Inflammatory macrophage (primary cell): ENCODE measurements at regions not wholly inside any gene's neighbourhood (a gene's known extent, or its start where the extent isn't known, plus 50 kb on each side); places are given as distances from the start of the nearest gene placed in this dataset.
"Not testable (repeated sequence)": the region's sequence is repeated elsewhere in the genome, so short reads cannot be mapped to it uniquely, and the experiment has no call there.

Experiments
- DNase-seq, 2 donors: peaks; one replicate each; pipeline ENCODE4 v3.0.0-alpha.2; 2020 to 2022

GRCh38 chr4:96993560-96993959 lies 1149.7 kb downstream of the STPG2 start:
- no peak for DNase-seq

GRCh38 chr4:97003715-97004114 lies 1139.6 kb downstream of the STPG2 start:
- DNase-seq = no peak

DNA sequence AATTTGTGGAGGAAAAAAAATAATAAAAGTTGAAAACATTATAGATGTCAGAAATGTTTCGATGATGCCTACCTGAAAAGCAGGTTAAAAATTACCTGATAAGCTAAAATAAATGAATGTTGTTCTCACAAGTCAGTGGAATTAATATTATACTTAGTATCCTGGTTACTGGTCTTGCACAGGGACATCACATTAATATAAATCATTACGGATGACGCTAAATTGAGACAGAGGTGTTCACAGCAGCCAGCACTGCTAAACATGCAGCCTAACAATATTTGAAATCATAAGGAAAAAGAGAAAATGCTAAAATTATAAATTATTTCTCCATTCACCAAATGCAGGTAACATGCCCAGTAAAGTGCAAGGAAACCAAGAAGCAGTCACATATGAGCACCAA lies 1130.0 kb downstream of the STPG2 start:
- no peak for DNase-seq

DNA sequence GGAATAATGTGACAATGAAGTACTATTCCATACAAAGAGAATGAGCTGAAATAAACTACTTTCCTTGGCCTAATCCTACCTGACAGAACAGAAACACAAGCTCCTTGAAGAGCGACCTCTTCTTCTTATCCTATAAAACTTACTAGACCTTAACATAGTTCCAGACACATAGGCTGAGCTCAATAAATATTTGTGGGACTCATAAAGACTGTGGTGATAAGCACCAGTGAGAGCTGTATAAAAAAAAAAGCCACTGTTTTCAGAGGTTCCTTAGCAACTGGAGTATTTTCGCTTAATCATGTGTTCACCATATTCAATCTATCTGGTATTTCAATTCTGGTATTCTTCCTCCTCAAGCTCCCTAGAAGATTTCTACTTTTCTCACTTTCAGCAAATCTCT lies 1129.6 kb downstream of the STPG2 start:
- no peak for DNase-seq

DNA sequence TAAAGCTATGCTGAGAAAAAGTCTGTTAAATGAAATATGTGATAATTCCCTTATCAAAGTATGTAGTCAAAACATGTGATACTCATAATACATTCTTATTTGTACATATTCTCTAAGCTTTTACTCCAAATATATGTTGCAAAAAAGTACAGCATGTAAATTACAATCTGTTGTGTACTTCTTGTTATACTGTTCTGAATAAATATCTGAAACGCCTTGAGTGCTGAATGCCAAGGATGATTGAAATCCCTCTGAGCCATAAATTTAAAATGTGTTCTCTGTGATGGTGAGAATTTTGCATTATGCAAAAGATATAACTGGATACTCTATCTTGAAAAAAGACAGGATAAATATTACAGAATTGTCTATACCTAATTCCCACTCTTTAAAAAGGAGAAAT lies 1128.0 kb downstream of the STPG2 start:
- no peak for DNase-seq

- no peak for DNase-seq
These were observed 1126.9 kb downstream of the STPG2 start for GRCh38 chr4:97016186-97016907.

DNA sequence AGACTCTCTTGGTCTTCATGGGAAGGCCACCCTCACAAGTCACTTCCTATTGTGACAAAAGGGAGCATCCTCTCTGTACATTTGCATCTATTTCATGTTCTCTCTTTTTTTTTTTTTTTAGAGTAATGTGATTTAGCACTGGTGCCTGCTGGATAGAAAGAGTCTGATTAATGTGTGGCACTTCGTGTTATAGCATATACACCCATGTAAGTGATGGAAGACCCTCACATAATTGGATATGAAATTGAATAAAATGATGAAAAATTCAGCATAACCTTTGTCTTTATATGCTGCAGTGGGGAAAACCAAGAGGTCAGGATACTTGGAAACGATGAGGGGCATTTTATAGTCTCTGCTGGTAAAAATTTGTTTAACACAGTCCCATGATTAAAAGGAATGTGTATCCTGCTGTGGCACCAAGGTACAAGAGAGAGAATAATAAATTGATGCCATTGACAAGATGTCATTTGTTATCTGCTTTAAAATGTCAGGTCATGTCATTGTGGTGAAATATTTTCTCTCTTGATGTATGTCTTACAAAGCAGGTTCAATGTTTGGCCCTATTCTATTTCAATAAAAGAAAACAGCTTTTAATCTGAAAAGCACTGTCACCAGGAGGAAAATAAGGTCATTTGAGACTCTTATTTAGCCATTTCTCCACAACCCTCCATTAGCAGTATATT lies 1115.4 kb downstream of the STPG2 start:
- DNase-seq = no peak

DNA sequence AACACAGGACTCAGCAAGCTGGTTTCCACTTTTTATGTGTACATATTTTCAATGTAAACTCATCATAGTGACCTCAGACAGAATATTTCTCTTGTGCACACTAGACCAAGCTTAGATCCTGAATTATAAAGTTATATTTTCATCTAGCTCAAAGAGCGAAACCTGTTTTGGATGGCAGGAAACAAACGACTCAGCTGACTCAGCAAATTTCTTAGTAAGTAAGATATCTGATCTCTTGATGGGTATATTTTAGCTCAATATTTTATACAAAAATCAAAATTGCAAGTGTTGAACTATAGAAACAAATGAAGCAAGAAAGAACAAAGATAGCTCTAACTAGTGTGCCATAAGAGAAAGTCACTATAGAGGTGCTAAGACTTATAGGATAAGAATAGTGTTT lies 1114.5 kb downstream of the STPG2 start:
- no peak for DNase-seq

- DNase-seq = not testable (repeated sequence)
These were observed 1105.7 kb downstream of the STPG2 start for GRCh38 chr4:97037411-97038145.

DNA sequence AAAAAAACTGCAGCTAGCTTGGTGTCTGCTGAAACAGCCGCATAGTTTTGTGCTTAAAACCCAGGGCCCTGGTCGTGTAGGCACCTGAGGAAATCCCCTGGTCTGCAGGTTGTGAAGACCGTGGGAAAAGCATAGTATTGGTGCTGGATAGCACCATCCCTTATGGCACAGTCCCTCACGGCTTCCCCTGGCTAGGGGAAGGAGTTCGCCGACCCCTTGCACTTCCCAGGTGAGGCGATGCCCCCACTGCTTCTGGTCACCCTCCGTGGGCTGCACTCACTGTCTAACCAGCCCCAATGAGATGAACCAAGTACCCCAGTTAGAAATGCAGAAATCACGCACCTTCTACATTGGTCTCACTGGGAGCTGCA lies 1105.1 kb downstream of the STPG2 start:
- DNase-seq = no peak

- DNase-seq = no peak
These were observed 1070.6 kb downstream of the STPG2 start for GRCh38 chr4:97072666-97073065.

GRCh38 chr4:97073194-97073593 lies 1070.1 kb downstream of the STPG2 start:
- DNase-seq = no peak

- no peak for DNase-seq
These were observed 1068.7 kb downstream of the STPG2 start for GRCh38 chr4:97074531-97074930.

GRCh38 chr4:97081951-97082350 lies 1061.3 kb downstream of the STPG2 start:
- no peak for DNase-seq

DNA sequence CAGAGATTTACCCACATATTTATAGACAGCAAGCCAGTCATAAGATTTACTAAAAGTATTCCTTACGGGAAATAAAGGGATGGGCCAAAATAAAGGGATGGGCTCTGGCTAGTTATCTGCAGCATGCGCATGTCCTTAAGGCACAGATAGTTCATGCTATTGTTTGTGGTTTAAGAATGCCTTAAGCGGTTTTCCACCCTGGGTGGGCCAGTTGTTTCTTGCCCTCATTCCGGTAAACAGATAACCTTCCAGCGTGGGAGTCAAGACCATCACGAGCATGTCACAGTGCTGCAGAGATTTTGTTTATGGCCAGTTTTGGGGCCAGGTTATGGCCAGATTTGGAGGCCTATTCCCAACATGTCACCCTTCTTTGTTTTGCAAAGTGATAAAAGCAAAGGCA lies 1046.2 kb downstream of the STPG2 start:
- not testable (repeated sequence) for DNase-seq

GRCh38 chr4:97101171-97101570 lies 1042.1 kb downstream of the STPG2 start:
- not testable (repeated sequence) for DNase-seq

- no peak for DNase-seq
These were observed 1040.0 kb downstream of the STPG2 start for GRCh38 chr4:97103252-97103651.

GRCh38 chr4:97104006-97104405 lies 1039.3 kb downstream of the STPG2 start:
- DNase-seq = no peak

- DNase-seq = no peak
These were observed 1038.6 kb downstream of the STPG2 start for GRCh38 chr4:97104666-97105065.

DNA sequence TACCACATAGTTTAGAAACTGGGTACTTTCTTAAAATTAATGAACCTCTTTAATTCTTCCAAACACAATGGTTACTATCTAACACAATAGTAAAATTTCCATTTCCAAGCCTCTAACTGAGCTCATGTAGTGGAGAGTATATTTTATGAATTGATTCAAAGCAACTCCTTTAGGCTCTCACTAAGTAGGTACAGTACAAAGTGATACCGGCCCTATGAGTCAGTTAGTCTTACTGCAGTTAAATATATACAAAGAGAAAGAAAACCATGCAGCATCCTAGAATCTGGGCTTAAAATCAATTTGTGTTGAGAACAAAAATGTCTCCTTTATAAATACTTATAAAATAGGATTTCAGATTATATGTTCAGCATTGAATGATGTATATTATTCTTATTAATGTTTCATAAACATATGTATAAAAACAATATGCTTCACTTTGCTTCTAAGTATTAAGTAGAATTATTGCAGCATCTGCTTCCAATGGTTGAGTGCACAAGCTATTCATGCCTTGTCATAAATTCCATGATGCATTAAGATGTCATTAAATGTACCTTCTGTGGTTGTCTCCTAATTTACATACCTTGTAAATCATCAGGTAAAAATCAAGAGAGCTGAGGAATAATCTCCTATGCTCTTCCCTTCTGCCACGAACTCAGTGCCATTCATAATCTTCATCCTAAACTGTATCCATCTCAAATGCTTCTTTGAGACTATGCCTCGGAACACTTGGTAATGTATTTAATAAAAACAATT lies 1037.8 kb downstream of the STPG2 start:
- DNase-seq = no peak

- DNase-seq = no peak
These were observed 1037.1 kb downstream of the STPG2 start for GRCh38 chr4:97106161-97106560.

- no peak for DNase-seq
These were observed 1032.8 kb downstream of the STPG2 start for GRCh38 chr4:97110506-97110905.

DNA sequence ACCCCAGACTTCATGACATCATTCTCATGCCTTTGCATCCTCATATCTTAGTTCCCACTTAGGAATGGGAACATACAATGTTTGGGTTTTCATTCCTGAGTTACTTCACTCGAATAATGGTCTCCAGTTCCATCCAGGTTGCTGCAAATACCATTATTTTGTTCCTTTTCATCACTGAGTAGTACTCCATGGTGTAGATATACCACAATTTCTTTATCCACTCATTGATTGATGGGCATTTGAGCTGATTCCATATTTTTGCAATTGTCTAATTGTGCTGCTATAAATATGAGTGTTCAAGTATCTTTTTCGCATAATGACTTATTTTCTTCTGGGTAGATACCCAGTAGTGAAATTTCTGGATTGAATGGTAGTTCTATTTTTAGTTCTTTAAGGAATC lies 1026.8 kb downstream of the STPG2 start:
- DNase-seq = no peak
